NCI-H748 (cell line): ENCODE measurements at regions not wholly inside any gene's neighbourhood (a gene's known extent, or its start where the extent isn't known, plus 50 kb on each side); places are given as distances from the start of the nearest gene placed in this dataset.
A peak's percentile ranks its signal among the peaks of the same experiment; 100 is the strongest.

Source experiments
- DNase-seq: peaks from one replicate; lab custom pipeline; 2025; ENCODE audit not compliant: unreplicated experiment; lab: John Stamatoyannopoulos, UW

GRCh38 chr5:175288048-175288621 lies 155.8 kb downstream of the DRD1 start:
- DNase-seq = no peak

GRCh38 chr5:175286981-175287380 lies 157.0 kb downstream of the DRD1 start:
- no peak for DNase-seq

- no peak for DNase-seq
Measured at GRCh38 chr5:175285261-175285660, 158.7 kb downstream of the DRD1 start.

GRCh38 chr5:175284806-175285205 lies 159.2 kb downstream of the DRD1 start:
- no peak for DNase-seq

GRCh38 chr5:175282611-175283225 lies 161.3 kb downstream of the DRD1 start:
- peak; percentile 88 for DNase-seq

- DNase-seq = no peak
Measured at GRCh38 chr5:175281714-175282113, 162.3 kb downstream of the DRD1 start.

- no peak for DNase-seq
Measured at GRCh38 chr5:175281257-175281656, 162.7 kb downstream of the DRD1 start.

GRCh38 chr5:175279506-175279905 lies 164.5 kb downstream of the DRD1 start:
- no peak for DNase-seq

- no peak for DNase-seq
Measured at GRCh38 chr5:175275748-175276147, 168.2 kb downstream of the DRD1 start.

- no peak for DNase-seq
Measured at GRCh38 chr5:175275097-175275496, 168.9 kb downstream of the DRD1 start.

- DNase-seq = no peak
Measured at GRCh38 chr5:175274171-175274570, 169.8 kb downstream of the DRD1 start.

- no peak for DNase-seq
Measured at GRCh38 chr5:175264406-175264805, 179.6 kb downstream of the DRD1 start.

- no peak for DNase-seq
Measured at GRCh38 chr5:175263776-175264175, 180.2 kb downstream of the DRD1 start.

- no peak for DNase-seq
Measured at GRCh38 chr5:175261526-175261925, 182.5 kb downstream of the DRD1 start.

- DNase-seq = no peak
Measured at GRCh38 chr5:175261037-175261436, 182.9 kb downstream of the DRD1 start.

- no peak for DNase-seq
Measured at GRCh38 chr5:175257847-175258194, 186.2 kb downstream of the DRD1 start.

GRCh38 chr5:175257128-175257846 lies 186.7 kb downstream of the DRD1 start:
- DNase-seq = no peak

GRCh38 chr5:175254155-175254554 lies 189.8 kb downstream of the DRD1 start:
- DNase-seq = no peak

GRCh38 chr5:175253597-175253996 lies 190.4 kb downstream of the DRD1 start:
- no peak for DNase-seq

GRCh38 chr5:175252234-175252805 lies 191.7 kb downstream of the DRD1 start:
- DNase-seq = no peak

- no peak for DNase-seq
Measured at GRCh38 chr5:175250426-175250825, 193.6 kb downstream of the DRD1 start.

- DNase-seq = no peak
Measured at GRCh38 chr5:175248416-175248905, 195.5 kb downstream of the DRD1 start.
